ENCODE measurements at regions not wholly inside any gene's neighbourhood (a gene's known extent, or its start where the extent isn't known, plus 50 kb on each side); places are given as distances from the start of the nearest gene placed in this dataset.

GRCh38 chr21:35547946-35548774, 499.1 kb upstream of the RUNX1 start:
- DNase-seq: no peak
- no peak for ATAC-seq (ENCODE audit: low read depth)
- H3K9me3 Mint-ChIP-seq: no peaks in the 10 kb centered on the region
- H3K4me1 Mint-ChIP-seq: peaks cover 2% of the 10 kb centered on the region
- POLR2A ChIA-PET: no interaction called here
- peaks cover 9% of the 10 kb centered on the region for H3K27me3 Mint-ChIP-seq
- no peaks in the 10 kb centered on the region for H3K36me3 Mint-ChIP-seq
- H3K4me3 Mint-ChIP-seq: no peak overlapping the region
- H3K27ac Mint-ChIP-seq: no peak overlapping the region

GRCh38 chr21:35543746-35544145, 494.6 kb upstream of the RUNX1 start:
- no peak for ATAC-seq (ENCODE audit: low read depth)
- POLR2A ChIA-PET: no interaction called here
- DNase-seq: no peak
- Mint-ChIP-seq H3K27me3 (peaks cover 9% of the 10 kb centered on the region), H3K36me3 (no peaks in the 10 kb centered on the region), H3K4me1 (peaks cover 1% of the 10 kb centered on the region), H3K4me3 (no peak overlapping the region), H3K9me3 (peaks cover 5% of the 10 kb centered on the region), H3K27ac (no peak overlapping the region)

- no peak overlapping the region for H3K27ac Mint-ChIP-seq
- no peak overlapping the region for H3K4me3 Mint-ChIP-seq
- DNase-seq: no peak
- H3K9me3 Mint-ChIP-seq: peaks cover 5% of the 10 kb centered on the region
- POLR2A ChIA-PET: no interaction called here
- peaks cover 9% of the 10 kb centered on the region for H3K27me3 Mint-ChIP-seq
- H3K36me3 Mint-ChIP-seq: no peaks in the 10 kb centered on the region
- no peak for ATAC-seq (ENCODE audit: low read depth)
- H3K4me1 Mint-ChIP-seq: no peaks in the 10 kb centered on the region
Observed at GRCh38 chr21:35540950-35541638, 492.0 kb upstream of the RUNX1 start.

- Mint-ChIP-seq H3K4me1 (no peaks in the 10 kb centered on the region), H3K27ac (no peak overlapping the region), H3K36me3 (peaks cover 3% of the 10 kb centered on the region), H3K27me3 (no peaks in the 10 kb centered on the region), H3K4me3 (no peak overlapping the region), H3K9me3 (peaks cover 11% of the 10 kb centered on the region)
- POLR2A ChIA-PET: no interaction called here
- ATAC-seq (ENCODE audit: low read depth) (no peak), DNase-seq (no peak)
Observed at GRCh38 chr21:35538386-35538785, 489.3 kb upstream of the RUNX1 start.

- H3K27me3 Mint-ChIP-seq: no peaks in the 10 kb centered on the region
- H3K4me3 Mint-ChIP-seq: no peak overlapping the region
- no peaks in the 10 kb centered on the region for H3K4me1 Mint-ChIP-seq
- peaks cover 11% of the 10 kb centered on the region for H3K9me3 Mint-ChIP-seq
- peaks cover 3% of the 10 kb centered on the region for H3K36me3 Mint-ChIP-seq
- no peak for ATAC-seq (ENCODE audit: low read depth)
- H3K27ac Mint-ChIP-seq: no peak overlapping the region
- no peak for DNase-seq
- POLR2A ChIA-PET: no interaction called here
Observed at GRCh38 chr21:35537604-35538003, 488.5 kb upstream of the RUNX1 start.

GRCh38 chr21:35533893-35534292, 484.8 kb upstream of the RUNX1 start:
- POLR2A ChIA-PET: no interaction called here
- Mint-ChIP-seq H3K4me3 (no peak overlapping the region), H3K27me3 (no peaks in the 10 kb centered on the region), H3K27ac (no peak overlapping the region), H3K9me3 (peaks cover 6% of the 10 kb centered on the region), H3K36me3 (peaks cover 5% of the 10 kb centered on the region), H3K4me1 (peaks cover 9% of the 10 kb centered on the region)
- no peak for ATAC-seq (ENCODE audit: low read depth)
- DNase-seq: no peak

- no peak overlapping the region for H3K27ac Mint-ChIP-seq
- POLR2A ChIA-PET: no interaction called here
- DNase-seq (no peak), ATAC-seq (ENCODE audit: low read depth) (no peak)
- peaks cover 3% of the 10 kb centered on the region for H3K36me3 Mint-ChIP-seq
- no peaks in the 10 kb centered on the region for H3K27me3 Mint-ChIP-seq
- H3K4me3 Mint-ChIP-seq: no peak overlapping the region
- H3K9me3 Mint-ChIP-seq: peaks cover 2% of the 10 kb centered on the region
- peaks cover 31% of the 10 kb centered on the region for H3K4me1 Mint-ChIP-seq
Observed at GRCh38 chr21:35530766-35531165, 481.7 kb upstream of the RUNX1 start.

GRCh38 chr21:35529171-35529863, 480.2 kb upstream of the RUNX1 start:
- H3K4me3 Mint-ChIP-seq: peak overlapping the region; percentile 85
- POLR2A ChIA-PET: interaction anchor here (0.9 to 2.6 kb wide), 3 partner anchors 26 to 482 kb away, joined by 3 to 13 read pairs (median 8); no protein-coding TSS in a partner anchor
- peak; percentile 63 for ATAC-seq (ENCODE audit: low read depth)
- DNase-seq: no peak
- peaks cover 41% of the 10 kb centered on the region for H3K4me1 Mint-ChIP-seq
- H3K9me3 Mint-ChIP-seq: no peaks in the 10 kb centered on the region
- H3K27me3 Mint-ChIP-seq: no peaks in the 10 kb centered on the region
- H3K36me3 Mint-ChIP-seq: peaks cover 1% of the 10 kb centered on the region
- peak overlapping the region; percentile 91 for H3K27ac Mint-ChIP-seq

GRCh38 chr21:35528116-35529042, 479.3 kb upstream of the RUNX1 start:
- Mint-ChIP-seq H3K9me3 (no peaks in the 10 kb centered on the region), H3K4me1 (peaks cover 41% of the 10 kb centered on the region), H3K36me3 (peaks cover 1% of the 10 kb centered on the region), H3K27ac (peak overlapping the region; percentile 91), H3K27me3 (no peaks in the 10 kb centered on the region), H3K4me3 (peak overlapping the region; percentile 85)
- peak; percentile 66 for ATAC-seq (ENCODE audit: low read depth)
- POLR2A ChIA-PET: interaction anchor here (1.7 to 2.6 kb wide), 2 partner anchors 25 to 53 kb away, joined by 8 to 13 read pairs; no protein-coding TSS in a partner anchor
- DNase-seq: peak; percentile 68

- no peak overlapping the region for H3K27ac Mint-ChIP-seq
- POLR2A ChIA-PET: interaction anchor here (2.6 kb wide), 1 partner anchor 52 kb away, joined by 13 read pairs; no protein-coding TSS in a partner anchor
Observed at GRCh38 chr21:35527358-35527757, 478.3 kb upstream of the RUNX1 start.

GRCh38 chr21:35525443-35525842, 476.3 kb upstream of the RUNX1 start:
- peak; percentile 60 for ATAC-seq (ENCODE audit: low read depth)
- Mint-ChIP-seq H3K4me1 (peaks cover 41% of the 10 kb centered on the region), H3K9me3 (no peaks in the 10 kb centered on the region), H3K4me3 (peak overlapping the region; percentile 39), H3K27ac (peak overlapping the region; percentile 37), H3K36me3 (no peaks in the 10 kb centered on the region), H3K27me3 (no peaks in the 10 kb centered on the region)
- no peak for DNase-seq
- POLR2A ChIA-PET: no interaction called here

More at GRCh38 chr21:35527358-35527757, 478.3 kb upstream of the RUNX1 start:
- Mint-ChIP-seq H3K4me3 (no peak overlapping the region), H3K9me3 (no peaks in the 10 kb centered on the region), H3K36me3 (peaks cover 1% of the 10 kb centered on the region), H3K27me3 (no peaks in the 10 kb centered on the region), H3K4me1 (peaks cover 41% of the 10 kb centered on the region)
- DNase-seq (no peak), ATAC-seq (ENCODE audit: low read depth) (no peak)

GRCh38 chr21:35521852-35522505, 472.9 kb upstream of the RUNX1 start:
- Mint-ChIP-seq H3K27ac (no peak overlapping the region), H3K36me3 (no peaks in the 10 kb centered on the region), H3K4me1 (peaks cover 21% of the 10 kb centered on the region), H3K4me3 (no peak overlapping the region), H3K9me3 (no peaks in the 10 kb centered on the region), H3K27me3 (no peaks in the 10 kb centered on the region)
- no peak for DNase-seq
- POLR2A ChIA-PET: no interaction called here
- ATAC-seq (ENCODE audit: low read depth): no peak
